GM12878 (cell line): ENCODE measurements at regions not wholly inside any gene's neighbourhood (a gene's known extent, or its start where the extent isn't known, plus 50 kb on each side); places are given as distances from the start of the nearest gene placed in this dataset.

Experiments used
- ATAC-seq: fragments of 200-7000 bp; cut with Tn5 transposase; 3 replicates; pipeline ENCODE4 v1.9.1; 2020; ENCODE audit warnings: mild to moderate bottlenecking, moderate library complexity
- BruUV-seq: library from RNA; stranded (reverse); fragments of 400-500 nt; replicated peaks from 2 replicates; lab custom pipeline; 2021; lab: Mats Ljungman, UMichigan
- CTCF ChIA-PET: fragments of 300-600 bp; sonication (Branson Sonifier 250); formaldehyde crosslinking; extraction: SDS; loops from one replicate; lab custom pipeline; 2021; ENCODE audit warnings: inconsistent platforms; lab: Yijun Ruan, JAX
- POLR2A ChIA-PET: fragments of 350-600 bp; formaldehyde crosslinking; extraction: SDS; loops from one replicate; lab custom pipeline; 2021; ENCODE audit warnings: inconsistent platforms; lab: Charles Lee
- RAD21 ChIA-PET: fragments of 300-600 bp; sonication (Branson Sonifier 250); formaldehyde crosslinking; loops from one replicate; lab custom pipeline; 2023; ENCODE audit warnings: antibody characterized with exemption; ENCODE audit not compliant: unreplicated experiment; lab: Charles Lee
- SMC1A ChIA-PET: fragments of 300-600 bp; sonication (Branson Sonifier 250); formaldehyde crosslinking; loops from one replicate; lab custom pipeline; 2023; ENCODE audit not compliant: unreplicated experiment, uncharacterized antibody; lab: Charles Lee
- DNase-seq: peaks from one replicate; pipeline ENCODE4 v3.0.0-alpha.2; 2011; ENCODE audit warnings: low read depth, low spot score
- FAIRE-seq: peaks from 3 replicates; lab custom pipeline; 2011; peaks lifted over from hg19 to GRCh38; lab: Jason Lieb, UNC
- H2AFZ ChIP-seq: 2 replicates; pipeline ENCODE4 v1.6.0; 2011; ENCODE audit warnings: low read depth, low read length, control low read depth; ENCODE audit not compliant: control insufficient read depth
- H3K27ac ChIP-seq: 2 replicates; pipeline ENCODE4 v1.5.1; 2011; ENCODE audit warnings: control low read depth; ENCODE audit not compliant: control insufficient read depth, insufficient read depth
- H3K27me3 ChIP-seq, 2 experiments: replicated peaks in 1 of 2; 2 replicates each; pipeline versions ENCODE4 v1.6.0 to v1.6.1; 2011; ENCODE audit warnings: low read length in 1 of 2; ENCODE audit not compliant: control insufficient read depth in 2 of 2, insufficient read depth in 2 of 2
- H3K36me3 ChIP-seq, 2 experiments: 2 replicates each; pipeline ENCODE4 v1.5.1; 2011; ENCODE audit warnings: low read length in 1 of 2; ENCODE audit not compliant: control insufficient read depth in 2 of 2, insufficient read depth in 2 of 2
- H3K4me1 ChIP-seq: 2 replicates; pipeline ENCODE4 v1.6.1; 2011; ENCODE audit warnings: mild to moderate bottlenecking, low read length, moderate library complexity, mixed read lengths; ENCODE audit not compliant: control insufficient read depth, insufficient read depth
- H3K4me2 ChIP-seq: 2 replicates; pipeline ENCODE4 v1.6.0; 2011; ENCODE audit warnings: control low read depth; ENCODE audit not compliant: control insufficient read depth, insufficient read depth
- H3K4me3 ChIP-seq: fragments of 200-600 bp; sonication (generic); 2 replicates; pipeline ENCODE4 v1.5.1; 2016
- H3K79me2 ChIP-seq: 2 replicates; pipeline ENCODE4 v1.6.0; 2011; ENCODE audit warnings: low read length; ENCODE audit not compliant: control insufficient read depth, insufficient read depth
- H3K9ac ChIP-seq: 2 replicates; pipeline ENCODE4 v1.8.0; 2011; ENCODE audit warnings: low read length, control low read depth, mixed read lengths; ENCODE audit not compliant: control insufficient read depth, insufficient read depth
- H3K9me3 ChIP-seq: replicated peaks from 3 replicates; pipeline ENCODE4 v1.5.1; 2011; ENCODE audit warnings: mild to moderate bottlenecking, low read length; ENCODE audit not compliant: control insufficient read depth, insufficient read depth
- H4K20me1 ChIP-seq: 2 replicates; pipeline ENCODE4 v1.6.0; 2011; ENCODE audit not compliant: control insufficient read depth, insufficient read depth
- ASH2L ChIP-seq: fragments of 300-600, 200-600 bp; sonication (generic); IDR thresholded peaks from 2 replicates; pipeline ENCODE4 v1.6.1; 2017; ENCODE audit warnings: low read depth, mild to moderate bottlenecking, borderline replicate concordance
- ATF3 ChIP-seq: IDR thresholded peaks from 2 replicates; pipeline ENCODE4 v1.6.1; 2011; ENCODE audit warnings: low read depth, mild to moderate bottlenecking, low read length, moderate library complexity, borderline replicate concordance; ENCODE audit errors: extremely low read depth
- BCL11A ChIP-seq: IDR thresholded peaks from 2 replicates; pipeline ENCODE4 v1.6.1; 2011; ENCODE audit warnings: low read depth, low read length
- BMI1 ChIP-seq: fragments of 450-650 bp; IDR thresholded peaks from 2 replicates; pipeline ENCODE4 v1.6.1; 2016; ENCODE audit warnings: mild to moderate bottlenecking, moderate library complexity, borderline replicate concordance
- CREM ChIP-seq: IDR thresholded peaks from 2 replicates; pipeline ENCODE4 v1.6.1; 2014; ENCODE audit warnings: antibody characterized with exemption, low read depth
- KAT2A ChIP-seq: conservative IDR thresholded peaks from 2 replicates; pipeline ENCODE4 v1.6.1; 2011; ENCODE audit warnings: low read depth, low read length; ENCODE audit not compliant: control insufficient read depth
- MAX ChIP-seq: IDR thresholded peaks from 2 replicates; pipeline ENCODE4 v1.6.1; 2012; ENCODE audit warnings: low read depth, low read length, improper control_type of control experiment
- MYB ChIP-seq: fragments of 150-350 bp; IDR thresholded peaks from 2 replicates; pipeline ENCODE4 v1.6.1; 2014; ENCODE audit warnings: mild to moderate bottlenecking, low read depth, low read length, borderline replicate concordance
- NFXL1 ChIP-seq: fragments of 450-650 bp; IDR thresholded peaks from 2 replicates; pipeline ENCODE4 v1.6.1; 2017; ENCODE audit warnings: antibody characterized with exemption, mild to moderate bottlenecking, borderline replicate concordance
- RAD21 ChIP-seq: IDR thresholded peaks from 2 replicates; pipeline ENCODE4 v1.6.1; 2011; ENCODE audit warnings: mild to moderate bottlenecking, low read depth, low read length, moderate library complexity; ENCODE audit not compliant: insufficient read depth
- SPI1 ChIP-seq: IDR thresholded peaks from 2 replicates; pipeline ENCODE4 v1.6.1; 2011; ENCODE audit warnings: low read depth, mild to moderate bottlenecking, low read length, moderate library complexity, borderline replicate concordance; ENCODE audit not compliant: insufficient read depth
- SREBF1 ChIP-seq: IDR thresholded peaks from 2 replicates; pipeline ENCODE4 v1.6.1; 2012; ENCODE audit warnings: mild to moderate bottlenecking, low read length
- STAT3 ChIP-seq: IDR thresholded peaks from 2 replicates; pipeline ENCODE4 v1.6.1; 2011; ENCODE audit warnings: low read depth, low read length, improper control_type of control experiment
- WGBS: methylation state at CpG from one replicate; pipeline ENCODE4 v1.1.6; 2016; ENCODE audit warnings: low lambda C conversion rate; ENCODE audit not compliant: insufficient replicate concordance, insufficient coverage; ENCODE audit errors: missing lambda C conversion rate; 5-methylcytosine and 5-hydroxymethylcytosine counted together
- in situ Hi-C: fragments of 300-500 bp; cut with MboI; formaldehyde crosslinking; loops from 9 replicates; pipeline ENCODE4 v1.14.3; 2018; ENCODE audit warnings: mixed read lengths
- intact Hi-C: fragments of 100-400 bp; cut with micrococcal nuclease; formaldehyde crosslinking; loops from one replicate; pipeline ENCODE4 v1.14.2; 2022; ENCODE audit not compliant: unreplicated experiment
- TF ChIP-seq, protein P1 (sequence below): fragments of 450-650 bp; IDR thresholded peaks from 2 replicates; pipeline ENCODE4 v1.6.1; 2016; ENCODE audit warnings: mild to moderate bottlenecking
- TF ChIP-seq, protein P2 (sequence below): fragments of 450-650 bp; IDR thresholded peaks from 2 replicates; pipeline ENCODE4 v1.6.1; 2017; ENCODE audit warnings: borderline replicate concordance

GRCh38 chrX:23228454-23228853 is 106.2 kb upstream of the PTCHD1 start:
- FAIRE-seq, result no peak
- in situ Hi-C loops, result no loop called here
- H3K4me1 ChIP-seq, result no peaks in the 10 kb centered on the region
- no peak overlapping the region for H3K4me2 ChIP-seq
- no peak overlapping the region for H3K27ac ChIP-seq
- SMC1A ChIA-PET, result no interaction called here
- CTCF ChIA-PET, result interaction anchor here (1.1 kb wide), 1 partner anchor 40 kb away, joined by 3 read pairs; no protein-coding TSS in a partner anchor
- no peaks in the 10 kb centered on the region for H3K36me3 ChIP-seq
- no peak for TF ChIP-seq RAD21
- no peak for TF ChIP-seq MAX
- TF ChIP-seq ASH2L, result no peak
- TF ChIP-seq BMI1, result no peak
- TF ChIP-seq SPI1, result no peak
- TF ChIP-seq, protein P1, sequence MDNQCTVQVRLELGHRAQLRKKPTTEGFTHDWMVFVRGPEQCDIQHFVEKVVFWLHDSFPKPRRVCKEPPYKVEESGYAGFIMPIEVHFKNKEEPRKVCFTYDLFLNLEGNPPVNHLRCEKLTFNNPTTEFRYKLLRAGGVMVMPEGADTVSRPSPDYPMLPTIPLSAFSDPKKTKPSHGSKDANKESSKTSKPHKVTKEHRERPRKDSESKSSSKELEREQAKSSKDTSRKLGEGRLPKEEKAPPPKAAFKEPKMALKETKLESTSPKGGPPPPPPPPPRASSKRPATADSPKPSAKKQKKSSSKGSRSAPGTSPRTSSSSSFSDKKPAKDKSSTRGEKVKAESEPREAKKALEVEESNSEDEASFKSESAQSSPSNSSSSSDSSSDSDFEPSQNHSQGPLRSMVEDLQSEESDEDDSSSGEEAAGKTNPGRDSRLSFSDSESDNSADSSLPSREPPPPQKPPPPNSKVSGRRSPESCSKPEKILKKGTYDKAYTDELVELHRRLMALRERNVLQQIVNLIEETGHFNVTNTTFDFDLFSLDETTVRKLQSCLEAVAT, result no peak
- TF ChIP-seq CREM, result no peak
- TF ChIP-seq STAT3, result no peak
- no peak for TF ChIP-seq MYB
- TF ChIP-seq, protein P2, sequence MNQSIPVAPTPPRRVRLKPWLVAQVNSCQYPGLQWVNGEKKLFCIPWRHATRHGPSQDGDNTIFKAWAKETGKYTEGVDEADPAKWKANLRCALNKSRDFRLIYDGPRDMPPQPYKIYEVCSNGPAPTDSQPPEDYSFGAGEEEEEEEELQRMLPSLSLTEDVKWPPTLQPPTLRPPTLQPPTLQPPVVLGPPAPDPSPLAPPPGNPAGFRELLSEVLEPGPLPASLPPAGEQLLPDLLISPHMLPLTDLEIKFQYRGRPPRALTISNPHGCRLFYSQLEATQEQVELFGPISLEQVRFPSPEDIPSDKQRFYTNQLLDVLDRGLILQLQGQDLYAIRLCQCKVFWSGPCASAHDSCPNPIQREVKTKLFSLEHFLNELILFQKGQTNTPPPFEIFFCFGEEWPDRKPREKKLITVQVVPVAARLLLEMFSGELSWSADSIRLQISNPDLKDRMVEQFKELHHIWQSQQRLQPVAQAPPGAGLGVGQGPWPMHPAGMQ, result no peak
- TF ChIP-seq NFXL1, result no peak
- TF ChIP-seq ATF3, result no peak
- TF ChIP-seq SREBF1, result no peak
- TF ChIP-seq KAT2A, result no peak
- TF ChIP-seq BCL11A, result no peak
- TF ChIP-seq, all 136 proteins: peak for 0
- no TSS peak for BruUV-seq
- Histone ChIP-seq H3K9me3 (no peaks in the 10 kb centered on the region), H3K4me3 (no peak overlapping the region), H3K9ac (no peak overlapping the region), H3K79me2 (no peaks in the 10 kb centered on the region), H4K20me1 (no peaks in the 10 kb centered on the region), H2AFZ (no peak overlapping the region), H3K27me3 (no peaks in the 10 kb centered on the region)
- RAD21 ChIA-PET, result no interaction called here
- 14% methylated on average over 3 of the region's 3 CpGs for WGBS
- POLR2A ChIA-PET, result no interaction called here
- ATAC-seq (no peak), DNase-seq (no peak)
- intact Hi-C loops, result no loop called here
